ENCODE measurements at regions not wholly inside any gene's neighbourhood (a gene's known extent, or its start where the extent isn't known, plus 50 kb on each side); places are given as distances from the start of the nearest gene placed in this dataset.

- H3K4me1 ChIP-seq (ENCODE audit: insufficient read depth, insufficient read length): peaks cover 8% of the 10 kb centered on the region
- no peak overlapping the region for H3K9ac ChIP-seq (ENCODE audit: insufficient read length, low read depth)
- TF ChIP-seq SUZ12 (IDR thresholded peaks at IDR 0.05; ENCODE audit: extremely low read depth, insufficient read depth, insufficient read length) (no peak), YY1 (IDR thresholded peaks at IDR 0.05; ENCODE audit: insufficient read depth, insufficient read length) (no peak), ZNF274 (IDR thresholded peaks at IDR 0.05; ENCODE audit: low read depth, low read length) (no peak)
- no peaks in the 10 kb centered on the region for H3K27me3 ChIP-seq (ENCODE audit: insufficient read depth, insufficient read length)
- H3K9me3 ChIP-seq (ENCODE audit: insufficient read depth, low read length): no peaks in the 10 kb centered on the region
- H3K36me3 ChIP-seq (ENCODE audit: insufficient read depth, insufficient read length, low read length): no peaks in the 10 kb centered on the region
- DNase-seq (ENCODE audit: low read depth, low spot score): no peak
- no peak overlapping the region for H3K4me3 ChIP-seq (ENCODE audit: insufficient read length, low read depth)
Observed at GRCh38 chr6:170162775-170163404, 128.0 kb downstream of the DLL1 start.

- no peaks in the 10 kb centered on the region for H3K27me3 ChIP-seq (ENCODE audit: insufficient read depth, insufficient read length)
- H3K9me3 ChIP-seq (ENCODE audit: insufficient read depth, low read length): no peaks in the 10 kb centered on the region
- no peak overlapping the region for H3K9ac ChIP-seq (ENCODE audit: insufficient read length, low read depth)
- H3K4me1 ChIP-seq (ENCODE audit: insufficient read depth, insufficient read length): peaks cover 8% of the 10 kb centered on the region
- TF ChIP-seq SUZ12 (IDR thresholded peaks at IDR 0.05; ENCODE audit: extremely low read depth, insufficient read depth, insufficient read length) (no peak), ZNF274 (IDR thresholded peaks at IDR 0.05; ENCODE audit: low read depth, low read length) (no peak), YY1 (IDR thresholded peaks at IDR 0.05; ENCODE audit: insufficient read depth, insufficient read length) (no peak)
- H3K36me3 ChIP-seq (ENCODE audit: insufficient read depth, insufficient read length, low read length): no peaks in the 10 kb centered on the region
- DNase-seq (ENCODE audit: low read depth, low spot score): no peak
- no peak overlapping the region for H3K4me3 ChIP-seq (ENCODE audit: insufficient read length, low read depth)
Observed at GRCh38 chr6:170162011-170162774, 128.7 kb downstream of the DLL1 start.

GRCh38 chr6:170160628-170161611, 130.0 kb downstream of the DLL1 start:
- no peaks in the 10 kb centered on the region for H3K9me3 ChIP-seq (ENCODE audit: insufficient read depth, low read length)
- DNase-seq (ENCODE audit: low read depth, low spot score): no peak
- no peaks in the 10 kb centered on the region for H3K27me3 ChIP-seq (ENCODE audit: insufficient read depth, insufficient read length)
- H3K4me1 ChIP-seq (ENCODE audit: insufficient read depth, insufficient read length): peaks cover 8% of the 10 kb centered on the region
- TF ChIP-seq SUZ12 (IDR thresholded peaks at IDR 0.05; ENCODE audit: extremely low read depth, insufficient read depth, insufficient read length): no peak
- no peak for TF ChIP-seq YY1 (IDR thresholded peaks at IDR 0.05; ENCODE audit: insufficient read depth, insufficient read length)
- TF ChIP-seq ZNF274 (IDR thresholded peaks at IDR 0.05; ENCODE audit: low read depth, low read length): no peak
- H3K36me3 ChIP-seq (ENCODE audit: insufficient read depth, insufficient read length, low read length): no peaks in the 10 kb centered on the region
- no peak overlapping the region for H3K4me3 ChIP-seq (ENCODE audit: insufficient read length, low read depth)
- H3K9ac ChIP-seq (ENCODE audit: insufficient read length, low read depth): no peak overlapping the region

- no peak for TF ChIP-seq SUZ12 (IDR thresholded peaks at IDR 0.05; ENCODE audit: extremely low read depth, insufficient read depth, insufficient read length)
- TF ChIP-seq YY1 (IDR thresholded peaks at IDR 0.05; ENCODE audit: insufficient read depth, insufficient read length): no peak
- no peak for TF ChIP-seq ZNF274 (IDR thresholded peaks at IDR 0.05; ENCODE audit: low read depth, low read length)
- no peak for DNase-seq (ENCODE audit: low read depth, low spot score)
- H3K4me3 ChIP-seq (ENCODE audit: insufficient read length, low read depth): no peak overlapping the region
- no peaks in the 10 kb centered on the region for H3K36me3 ChIP-seq (ENCODE audit: insufficient read depth, insufficient read length, low read length)
- H3K9me3 ChIP-seq (ENCODE audit: insufficient read depth, low read length): no peaks in the 10 kb centered on the region
- H3K4me1 ChIP-seq (ENCODE audit: insufficient read depth, insufficient read length): peaks cover 8% of the 10 kb centered on the region
- no peak overlapping the region for H3K9ac ChIP-seq (ENCODE audit: insufficient read length, low read depth)
- H3K27me3 ChIP-seq (ENCODE audit: insufficient read depth, insufficient read length): no peaks in the 10 kb centered on the region
Observed at GRCh38 chr6:170160031-170160627, 130.7 kb downstream of the DLL1 start.

GRCh38 chr6:170159022-170159965, 131.6 kb downstream of the DLL1 start:
- TF ChIP-seq ZNF274 (IDR thresholded peaks at IDR 0.05; ENCODE audit: low read depth, low read length) (no peak), YY1 (IDR thresholded peaks at IDR 0.05; ENCODE audit: insufficient read depth, insufficient read length) (no peak)
- Histone ChIP-seq H3K4me3 (ENCODE audit: insufficient read length, low read depth) (no peak overlapping the region), H3K27me3 (ENCODE audit: insufficient read depth, insufficient read length) (no peaks in the 10 kb centered on the region), H3K9ac (ENCODE audit: insufficient read length, low read depth) (no peak overlapping the region), H3K36me3 (ENCODE audit: insufficient read depth, insufficient read length, low read length) (no peaks in the 10 kb centered on the region), H3K9me3 (ENCODE audit: insufficient read depth, low read length) (no peaks in the 10 kb centered on the region), H3K4me1 (ENCODE audit: insufficient read depth, insufficient read length) (peaks cover 5% of the 10 kb centered on the region)
- no peak for DNase-seq (ENCODE audit: low read depth, low spot score)

Data from NT2/D1 (cell line).